ENCODE measurements at regions not wholly inside any gene's neighbourhood (a gene's known extent, or its start where the extent isn't known, plus 50 kb on each side); places are given as distances from the start of the nearest gene placed in this dataset.

DNA sequence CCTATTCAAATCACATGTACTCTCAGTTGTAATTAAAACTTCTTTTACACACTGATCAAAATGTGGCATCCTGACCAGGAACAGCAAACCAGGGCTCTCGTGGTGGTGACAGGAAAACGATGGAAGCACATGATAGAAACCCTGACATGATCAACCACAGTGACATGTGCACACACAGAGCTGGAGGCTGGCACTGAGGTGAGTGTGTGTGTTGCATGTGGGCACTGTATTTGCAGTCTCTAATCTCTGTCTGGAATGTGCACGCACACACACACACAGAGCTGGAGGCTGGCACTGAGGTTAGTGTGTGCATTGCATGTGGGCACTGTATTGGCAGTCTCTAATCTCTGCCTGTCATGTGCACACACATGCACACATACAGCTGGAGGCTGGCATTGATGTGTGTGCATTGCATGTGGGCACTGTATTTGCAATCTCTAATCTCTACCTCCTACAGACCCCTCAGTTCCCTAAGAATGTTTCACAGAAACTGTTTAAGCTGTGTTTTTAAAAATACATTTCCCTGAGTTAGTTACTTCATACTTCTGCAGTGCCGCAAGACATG lies 406.9 kb downstream of the SFMBT2 start:
- H3K4me1 ChIP-seq (ENCODE audit: control insufficient read depth, insufficient read depth, low read length): no peaks in the 10 kb centered on the region
- H3K9me3 ChIP-seq (ENCODE audit: control insufficient read depth, insufficient read depth, low read depth, low read length): no peaks in the 10 kb centered on the region
- CTCF ChIA-PET: no interaction called here
- POLR2A ChIA-PET: no interaction called here
- H3K4me3 ChIP-seq (ENCODE audit: low read depth, low read length): no peak overlapping the region
- H3K27ac ChIP-seq (ENCODE audit: extremely low read depth, low read depth, low read length): no peak overlapping the region
- H3K36me3 ChIP-seq (ENCODE audit: control insufficient read depth in 2 of 2, insufficient read depth in 1 of 2, low read length in 2 of 2): no peaks in the 10 kb centered on the region
- TF ChIP-seq ZBTB8A (tag by site-specific recombination; IDR thresholded peaks at IDR 0.05) (no peak), ZNF792 (tag by site-specific recombination; IDR thresholded peaks at IDR 0.05) (no peak), ZNF837 (tag by site-specific recombination; IDR thresholded peaks at IDR 0.05) (no peak), ZNF621 (tag by site-specific recombination; IDR thresholded peaks at IDR 0.05) (no peak)
- TF ChIP-seq, protein P1, sequence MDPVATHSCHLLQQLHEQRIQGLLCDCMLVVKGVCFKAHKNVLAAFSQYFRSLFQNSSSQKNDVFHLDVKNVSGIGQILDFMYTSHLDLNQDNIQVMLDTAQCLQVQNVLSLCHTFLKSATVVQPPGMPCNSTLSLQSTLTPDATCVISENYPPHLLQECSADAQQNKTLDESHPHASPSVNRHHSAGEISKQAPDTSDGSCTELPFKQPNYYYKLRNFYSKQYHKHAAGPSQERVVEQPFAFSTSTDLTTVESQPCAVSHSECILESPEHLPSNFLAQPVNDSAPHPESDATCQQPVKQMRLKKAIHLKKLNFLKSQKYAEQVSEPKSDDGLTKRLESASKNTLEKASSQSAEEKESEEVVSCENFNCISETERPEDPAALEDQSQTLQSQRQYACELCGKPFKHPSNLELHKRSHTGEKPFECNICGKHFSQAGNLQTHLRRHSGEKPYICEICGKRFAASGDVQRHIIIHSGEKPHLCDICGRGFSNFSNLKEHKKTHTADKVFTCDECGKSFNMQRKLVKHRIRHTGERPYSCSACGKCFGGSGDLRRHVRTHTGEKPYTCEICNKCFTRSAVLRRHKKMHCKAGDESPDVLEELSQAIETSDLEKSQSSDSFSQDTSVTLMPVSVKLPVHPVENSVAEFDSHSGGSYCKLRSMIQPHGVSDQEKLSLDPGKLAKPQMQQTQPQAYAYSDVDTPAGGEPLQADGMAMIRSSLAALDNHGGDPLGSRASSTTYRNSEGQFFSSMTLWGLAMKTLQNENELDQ (tag by site-specific recombination; IDR thresholded peaks at IDR 0.05; ENCODE audit: low read depth): no peak

DNA sequence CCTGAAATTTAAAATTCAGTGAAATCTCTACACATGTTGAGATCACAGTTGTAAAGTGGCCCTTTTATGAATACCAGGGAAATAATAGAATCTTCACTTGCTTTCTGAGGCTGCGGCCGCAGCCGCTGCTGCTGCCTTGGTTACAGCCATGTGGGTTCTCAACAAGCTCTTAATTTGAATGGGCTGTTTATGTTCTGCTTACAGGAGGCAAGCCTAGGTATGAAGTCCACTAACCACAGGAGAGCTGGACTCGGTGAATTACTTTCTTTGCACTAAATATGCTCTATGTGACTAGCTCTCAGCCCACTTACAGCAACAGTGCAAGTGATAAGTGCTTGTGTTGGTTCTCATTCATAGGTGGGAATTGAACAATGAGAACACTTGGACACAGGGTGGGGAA lies 410.8 kb downstream of the SFMBT2 start:
- H3K9me3 ChIP-seq (ENCODE audit: control insufficient read depth, insufficient read depth, low read depth, low read length): no peaks in the 10 kb centered on the region
- H3K4me1 ChIP-seq (ENCODE audit: control insufficient read depth, insufficient read depth, low read length): no peaks in the 10 kb centered on the region
- no peaks in the 10 kb centered on the region for H3K36me3 ChIP-seq (ENCODE audit: control insufficient read depth in 2 of 2, insufficient read depth in 1 of 2, low read length in 2 of 2)
- ChIA-PET CTCF (interaction anchor here (0.6 kb wide), 1 partner anchor 583 kb away, joined by 3 read pairs; no protein-coding TSS in a partner anchor), POLR2A (no interaction called here)
- no peak overlapping the region for H3K27ac ChIP-seq (ENCODE audit: extremely low read depth, low read depth, low read length)
- TF ChIP-seq ZNF341 (tag by site-specific recombination; IDR thresholded peaks at IDR 0.05; ENCODE audit: low read depth) (no peak), ZNF335 (tag by site-specific recombination; conservative IDR thresholded peaks at IDR 0.05) (no peak), ZNF555 (tag by site-specific recombination; conservative IDR thresholded peaks at IDR 0.05) (no peak), ZBTB48 (tag by site-specific recombination; IDR thresholded peaks at IDR 0.05) (no peak), ZNF76 (tag by site-specific recombination; IDR thresholded peaks at IDR 0.05; ENCODE audit: borderline replicate concordance, low read depth) (no peak), WT1 (tag by site-specific recombination; IDR thresholded peaks at IDR 0.05) (no peak), ZNF677 (tag by site-specific recombination; IDR thresholded peaks at IDR 0.05) (no peak), ZNF473 (tag by site-specific recombination; IDR thresholded peaks at IDR 0.05) (no peak), ZNF529 (tag by site-specific recombination; IDR thresholded peaks at IDR 0.05; ENCODE audit: insufficient replicate concordance) (no peak), ZNF223 (tag by site-specific recombination; IDR thresholded peaks at IDR 0.05) (no peak), ZNF37A (tag by site-specific recombination; IDR thresholded peaks at IDR 0.05) (no peak), ZNF707 (tag by site-specific recombination; IDR thresholded peaks at IDR 0.05) (no peak), TRIM28 (IDR thresholded peaks at IDR 0.05; ENCODE audit: borderline replicate concordance, low read length) (no peak)
- TF ChIP-seq, protein P2, sequence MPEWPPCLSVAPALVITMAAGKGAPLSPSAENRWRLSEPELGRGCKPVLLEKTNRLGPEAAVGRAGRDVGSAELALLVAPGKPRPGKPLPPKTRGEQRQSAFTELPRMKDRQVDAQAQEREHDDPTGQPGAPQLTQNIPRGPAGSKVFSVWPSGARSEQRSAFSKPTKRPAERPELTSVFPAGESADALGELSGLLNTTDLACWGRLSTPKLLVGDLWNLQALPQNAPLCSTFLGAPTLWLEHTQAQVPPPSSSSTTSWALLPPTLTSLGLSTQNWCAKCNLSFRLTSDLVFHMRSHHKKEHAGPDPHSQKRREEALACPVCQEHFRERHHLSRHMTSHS (tag by site-specific recombination; IDR thresholded peaks at IDR 0.05): no peak
- TF ChIP-seq, protein P3, sequence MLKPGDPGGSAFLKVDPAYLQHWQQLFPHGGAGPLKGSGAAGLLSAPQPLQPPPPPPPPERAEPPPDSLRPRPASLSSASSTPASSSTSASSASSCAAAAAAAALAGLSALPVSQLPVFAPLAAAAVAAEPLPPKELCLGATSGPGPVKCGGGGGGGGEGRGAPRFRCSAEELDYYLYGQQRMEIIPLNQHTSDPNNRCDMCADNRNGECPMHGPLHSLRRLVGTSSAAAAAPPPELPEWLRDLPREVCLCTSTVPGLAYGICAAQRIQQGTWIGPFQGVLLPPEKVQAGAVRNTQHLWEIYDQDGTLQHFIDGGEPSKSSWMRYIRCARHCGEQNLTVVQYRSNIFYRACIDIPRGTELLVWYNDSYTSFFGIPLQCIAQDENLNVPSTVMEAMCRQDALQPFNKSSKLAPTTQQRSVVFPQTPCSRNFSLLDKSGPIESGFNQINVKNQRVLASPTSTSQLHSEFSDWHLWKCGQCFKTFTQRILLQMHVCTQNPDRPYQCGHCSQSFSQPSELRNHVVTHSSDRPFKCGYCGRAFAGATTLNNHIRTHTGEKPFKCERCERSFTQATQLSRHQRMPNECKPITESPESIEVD (tag by site-specific recombination; IDR thresholded peaks at IDR 0.05): no peak
- TF ChIP-seq, protein P4, sequence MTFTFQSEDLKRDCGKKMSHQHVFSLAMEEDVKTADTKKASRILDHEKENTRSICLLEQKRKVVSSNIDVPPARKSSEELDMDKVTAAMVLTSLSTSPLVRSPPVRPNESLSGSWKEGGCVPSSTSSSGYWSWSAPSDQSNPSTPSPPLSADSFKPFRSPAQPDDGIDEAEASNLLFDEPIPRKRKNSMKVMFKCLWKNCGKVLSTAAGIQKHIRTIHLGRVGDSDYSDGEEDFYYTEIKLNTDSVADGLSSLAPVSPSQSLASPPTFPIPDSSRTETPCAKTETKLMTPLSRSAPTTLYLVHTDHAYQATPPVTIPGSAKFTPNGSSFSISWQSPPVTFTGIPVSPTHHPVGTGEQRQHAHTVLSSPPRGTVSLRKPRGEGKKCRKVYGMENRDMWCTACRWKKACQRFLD (tag by site-specific recombination; IDR thresholded peaks at IDR 0.05): no peak
- TF ChIP-seq, protein P5, sequence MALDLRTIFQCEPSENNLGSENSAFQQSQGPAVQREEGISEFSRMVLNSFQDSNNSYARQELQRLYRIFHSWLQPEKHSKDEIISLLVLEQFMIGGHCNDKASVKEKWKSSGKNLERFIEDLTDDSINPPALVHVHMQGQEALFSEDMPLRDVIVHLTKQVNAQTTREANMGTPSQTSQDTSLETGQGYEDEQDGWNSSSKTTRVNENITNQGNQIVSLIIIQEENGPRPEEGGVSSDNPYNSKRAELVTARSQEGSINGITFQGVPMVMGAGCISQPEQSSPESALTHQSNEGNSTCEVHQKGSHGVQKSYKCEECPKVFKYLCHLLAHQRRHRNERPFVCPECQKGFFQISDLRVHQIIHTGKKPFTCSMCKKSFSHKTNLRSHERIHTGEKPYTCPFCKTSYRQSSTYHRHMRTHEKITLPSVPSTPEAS (tag by site-specific recombination; IDR thresholded peaks at IDR 0.05): no peak
- H3K4me3 ChIP-seq (ENCODE audit: low read depth, low read length): no peak overlapping the region

Measured in HEK293 (cell line).